IMR-90 (cell line): ENCODE measurements at regions not wholly inside any gene's neighbourhood (a gene's known extent, or its start where the extent isn't known, plus 50 kb on each side); places are given as distances from the start of the nearest gene placed in this dataset.

ENCODE experiments used
- ATAC-seq: fragments of 200-7000 bp; cut with Tn5 transposase; 2 replicates; pipeline ENCODE4 v1.9.1; 2020; ENCODE audit warnings: low read depth, mild to moderate bottlenecking, moderate library complexity
- BruUV-seq: library from RNA; stranded (reverse); fragments of 400-500 nt; replicated peaks from 2 replicates; lab custom pipeline; 2021; lab: Mats Ljungman, UMichigan
- CTCF ChIA-PET: fragments of 300-600 bp; formaldehyde crosslinking; extraction: SDS; loops from one replicate; lab custom pipeline; 2021; ENCODE audit warnings: antibody characterized with exemption; lab: Yijun Ruan, JAX
- POLR2A ChIA-PET: fragments of 300-600 bp; sonication (Branson Sonifier 250); formaldehyde crosslinking; loops from one replicate; lab custom pipeline; 2022; ENCODE audit warnings: antibody characterized with exemption; ENCODE audit not compliant: unreplicated experiment; lab: Charles Lee
- DNase-seq: peaks from one replicate; pipeline ENCODE4 v3.0.0; 2013
- H2AFZ ChIP-seq: replicated peaks from 2 replicates; pipeline ENCODE3; 2013; ENCODE audit warnings: low read length, mild to moderate bottlenecking; ENCODE audit not compliant: poor library complexity
- H2AK5ac ChIP-seq: 2 replicates; pipeline ENCODE4 v1.6.1; 2013; ENCODE audit warnings: low read depth, low read length, inconsistent platforms
- H2AK9ac ChIP-seq: replicated peaks from 2 replicates; pipeline ENCODE3; 2013; ENCODE audit warnings: mild to moderate bottlenecking, low read depth, low read length, moderate library complexity; ENCODE audit not compliant: poor library complexity
- H2BK120ac ChIP-seq: 2 replicates; pipeline ENCODE4 v1.6.1; 2013; ENCODE audit warnings: low read depth, low read length, inconsistent platforms
- H2BK15ac ChIP-seq: 3 replicates; pipeline ENCODE4 v1.6.1; 2013; ENCODE audit warnings: low read depth, low read length, inconsistent platforms
- H2BK20ac ChIP-seq: 2 replicates; pipeline ENCODE4 v1.6.1; 2013; ENCODE audit warnings: low read depth, mild to moderate bottlenecking, inconsistent platforms, low read length, moderate library complexity
- H2BK5ac ChIP-seq: 2 replicates; pipeline ENCODE4 v1.6.1; 2013; ENCODE audit warnings: mild to moderate bottlenecking, low read depth, low read length, inconsistent platforms; ENCODE audit not compliant: poor library complexity, severe bottlenecking
- H3K14ac ChIP-seq: replicated peaks from 2 replicates; pipeline ENCODE4 v1.6.1; 2013; ENCODE audit warnings: low read depth, low read length, inconsistent platforms
- H3K18ac ChIP-seq: 2 replicates; pipeline ENCODE4 v1.6.1; 2013; ENCODE audit warnings: low read depth, low read length, control low read depth
- H3K23ac ChIP-seq: 2 replicates; pipeline ENCODE4 v1.6.1; 2013; ENCODE audit warnings: low read depth, low read length, inconsistent platforms
- H3K27ac ChIP-seq: 2 replicates; pipeline ENCODE4 v1.5.1; 2013; ENCODE audit warnings: mild to moderate bottlenecking, control low read depth, low read length; ENCODE audit not compliant: insufficient read depth
- H3K27me3 ChIP-seq: 2 replicates; pipeline ENCODE4 v1.6.1; 2013; ENCODE audit warnings: low read length; ENCODE audit not compliant: control insufficient read depth, insufficient read depth
- H3K36me3 ChIP-seq: 2 replicates; pipeline ENCODE4 v1.6.1; 2013; ENCODE audit warnings: low read length, mixed read lengths; ENCODE audit not compliant: control insufficient read depth, insufficient read depth
- H3K4ac ChIP-seq: 2 replicates; pipeline ENCODE4 v1.6.1; 2013; ENCODE audit warnings: low read depth, low read length, inconsistent platforms
- H3K4me1 ChIP-seq: 2 replicates; pipeline ENCODE4 v1.6.1; 2013; ENCODE audit warnings: low read length, mixed read lengths; ENCODE audit not compliant: control insufficient read depth, insufficient read depth
- H3K4me2 ChIP-seq: 2 replicates; pipeline ENCODE4 v1.6.1; 2013; ENCODE audit warnings: low read depth, mild to moderate bottlenecking, control low read depth, low read length, moderate library complexity
- H3K4me3 ChIP-seq: 2 replicates; pipeline ENCODE4 v1.5.1; 2013; ENCODE audit warnings: low read depth, mild to moderate bottlenecking, control low read depth, low read length, moderate library complexity; ENCODE audit not compliant: insufficient read depth
- H3K56ac ChIP-seq: 2 replicates; pipeline ENCODE4 v1.6.1; 2013; ENCODE audit warnings: low read length, inconsistent platforms; ENCODE audit not compliant: insufficient read depth; ENCODE audit errors: extremely low read depth
- H3K79me1 ChIP-seq, 2 experiments: 2 replicates each; pipeline ENCODE4 v1.6.1; 2013; ENCODE audit warnings: low read length in 2 of 2, inconsistent platforms in 1 of 2, low read depth in 1 of 2
- H3K9ac ChIP-seq: 2 replicates; pipeline ENCODE4 v1.6.1; 2013; ENCODE audit warnings: low read depth, low read length, control low read depth
- H3K9me1 ChIP-seq: 2 replicates; pipeline ENCODE4 v1.6.1; 2013; ENCODE audit warnings: low read length, inconsistent platforms; ENCODE audit not compliant: insufficient read depth
- H3K9me3 ChIP-seq: 2 replicates; pipeline ENCODE4 v1.6.1; 2013; ENCODE audit warnings: low read length; ENCODE audit not compliant: control insufficient read depth, insufficient read depth
- H4K20me1 ChIP-seq: 2 replicates; pipeline ENCODE4 v1.6.1; 2013; ENCODE audit warnings: low read length, inconsistent platforms; ENCODE audit not compliant: insufficient read depth
- H4K5ac ChIP-seq: 2 replicates; pipeline ENCODE4 v1.6.1; 2013; ENCODE audit warnings: mild to moderate bottlenecking, low read depth, low read length, control low read depth
- H4K8ac ChIP-seq, 2 experiments: 2 replicates each; pipeline ENCODE4 v1.6.1; 2013; ENCODE audit warnings: low read depth in 2 of 2, low read length in 2 of 2, control low read depth in 1 of 2, inconsistent platforms in 1 of 2
- H4K91ac ChIP-seq: 2 replicates; pipeline ENCODE4 v1.6.1; 2013; ENCODE audit warnings: low read depth, low read length, inconsistent platforms; ENCODE audit not compliant: insufficient read depth
- BHLHE40 ChIP-seq: fragments of 150-350 bp; IDR thresholded peaks from 2 replicates; pipeline ENCODE4 v1.6.1; 2016; ENCODE audit warnings: mild to moderate bottlenecking, low read depth, low read length
- CEBPB ChIP-seq: IDR thresholded peaks from 2 replicates; pipeline ENCODE4 v1.6.1; 2012; ENCODE audit warnings: low read depth, low read length, improper control_type of control experiment
- CHD1 ChIP-seq: IDR thresholded peaks from 2 replicates; pipeline ENCODE4 v1.6.1; 2012; ENCODE audit warnings: low read depth, low read length, improper control_type of control experiment
- CTCF ChIP-seq: conservative IDR thresholded peaks from 2 replicates; pipeline ENCODE4 v1.5.1; 2012; ENCODE audit warnings: mild to moderate bottlenecking, low read depth, low read length, improper control_type of control experiment
- ELK1 ChIP-seq: fragments of 150-350 bp; IDR thresholded peaks from 2 replicates; pipeline ENCODE4 v1.6.1; 2016; ENCODE audit warnings: low read depth, mild to moderate bottlenecking, low read length, moderate library complexity, borderline replicate concordance
- FOS ChIP-seq: fragments of 150-350 bp; IDR thresholded peaks from 2 replicates; pipeline ENCODE4 v1.6.1; 2016; ENCODE audit warnings: low read depth, low read length
- MAFK ChIP-seq: IDR thresholded peaks from 2 replicates; pipeline ENCODE4 v1.6.1; 2012; ENCODE audit warnings: low read depth, low read length, improper control_type of control experiment
- MAZ ChIP-seq: IDR thresholded peaks from 2 replicates; pipeline ENCODE4 v1.6.1; 2012; ENCODE audit warnings: low read depth, mild to moderate bottlenecking, low read length, improper control_type of control experiment, moderate library complexity, borderline replicate concordance
- MXI1 ChIP-seq: IDR thresholded peaks from 2 replicates; pipeline ENCODE4 v1.6.1; 2012; ENCODE audit warnings: low read depth, mild to moderate bottlenecking, low read length, moderate library complexity, borderline replicate concordance
- POLR2A ChIP-seq: IDR thresholded peaks from 2 replicates; pipeline ENCODE4 v1.6.1; 2012; ENCODE audit warnings: mild to moderate bottlenecking, low read depth, low read length
- RAD21 ChIP-seq: IDR thresholded peaks from 2 replicates; pipeline ENCODE4 v1.6.1; 2012; ENCODE audit warnings: low read length, improper control_type of control experiment
- RCOR1 ChIP-seq: IDR thresholded peaks from 2 replicates; pipeline ENCODE4 v1.6.1; 2012; ENCODE audit warnings: mild to moderate bottlenecking, low read length, improper control_type of control experiment; ENCODE audit not compliant: insufficient replicate concordance
- RFX5 ChIP-seq: IDR thresholded peaks from 2 replicates; pipeline ENCODE4 v1.8.0; 2012; ENCODE audit warnings: low read depth, mild to moderate bottlenecking, low read length, moderate library complexity
- SMC3 ChIP-seq: fragments of 150-350 bp; IDR thresholded peaks from 2 replicates; pipeline ENCODE4 v1.6.1; 2016; ENCODE audit warnings: low read depth, mild to moderate bottlenecking, antibody characterized with exemption, low read length, moderate library complexity
- WGBS, 2 experiments: methylation state at CpG; one replicate each; pipeline versions ENCODE4 v1.1.5 to v1.1.7; 2013; ENCODE audit warnings: missing lambda C conversion rate in 2 of 2; ENCODE audit not compliant: insufficient read length in 1 of 2; ENCODE audit errors: extremely low coverage in 2 of 2; 5-methylcytosine and 5-hydroxymethylcytosine counted together
- dilution Hi-C: fragments of 300-500 bp; cut with HindIII; formaldehyde crosslinking; loops from one replicate; pipeline ENCODE4 v1.14.3; 2018; ENCODE audit warnings: low sequenced_read_pairs; ENCODE audit not compliant: unreplicated experiment
- in situ Hi-C: fragments of 300-500 bp; cut with MboI; formaldehyde crosslinking; loops from 3 replicates; pipeline ENCODE4 v1.14.3; 2019; ENCODE audit warnings: low sequenced_read_pairs, inconsistent platforms, mixed read lengths
- intact Hi-C: fragments of 100-400 bp; cut with micrococcal nuclease; formaldehyde crosslinking; loops from 2 replicates; pipeline ENCODE4 v1.10.0; 2022

- no peak overlapping the region for H4K5ac ChIP-seq
- POLR2A ChIA-PET = interaction anchor here (0.6 kb wide), 1 partner anchor 1231 kb away, joined by 4 read pairs; no protein-coding TSS in a partner anchor
- H3K36me3 ChIP-seq = no peaks in the 10 kb centered on the region
- peaks cover 9% of the 10 kb centered on the region for H3K9me3 ChIP-seq
- H4K91ac ChIP-seq = no peak overlapping the region
- no peak overlapping the region for H3K4ac ChIP-seq
- no peak overlapping the region for H2AK5ac ChIP-seq
- no peak overlapping the region for H2BK5ac ChIP-seq
- no peak overlapping the region for H3K56ac ChIP-seq
- DNase-seq = no peak
- no peak overlapping the region for H3K23ac ChIP-seq
- intact Hi-C loops (no loop called here), dilution Hi-C loops (no loop called here), in situ Hi-C loops (no loop called here)
- no peak overlapping the region for H3K4me3 ChIP-seq
- H2BK15ac ChIP-seq = no peak overlapping the region
- H3K27ac ChIP-seq = no peak overlapping the region
- H2BK20ac ChIP-seq = no peak overlapping the region
- no peak overlapping the region for H2BK120ac ChIP-seq
- H4K20me1 ChIP-seq = no peaks in the 10 kb centered on the region
- no peak overlapping the region for H2AK9ac ChIP-seq
- H3K4me1 ChIP-seq = no peaks in the 10 kb centered on the region
- ATAC-seq = no peak
- CTCF ChIA-PET = no interaction called here
- H3K79me1 ChIP-seq = no peaks in the 10 kb centered on the region
- no peaks in the 10 kb centered on the region for H3K9me1 ChIP-seq
- WGBS, 2 experiments = 0% methylated on average over 2 of the region's 3 CpGs; no CpG with 5 or more reads in 1 of the 2 experiments
- TF ChIP-seq MAZ (no peak), MAFK (no peak), BHLHE40 (no peak), ELK1 (no peak), CHD1 (no peak), POLR2A (no peak), CTCF (no peak), MXI1 (no peak), RFX5 (no peak), SMC3 (no peak), RAD21 (no peak), RCOR1 (no peak), FOS (no peak), CEBPB (no peak)
- no peak overlapping the region for H2AFZ ChIP-seq
- no peak overlapping the region for H4K8ac ChIP-seq
- no peak overlapping the region for H3K18ac ChIP-seq
- H3K4me2 ChIP-seq = no peak overlapping the region
- H3K27me3 ChIP-seq = no peaks in the 10 kb centered on the region
- H3K9ac ChIP-seq = no peak overlapping the region
- BruUV-seq = no TSS peak
- H3K14ac ChIP-seq = no peak overlapping the region
These were observed 333.1 kb upstream of the CHRM3 start for GRCh38 chr1:239053279-239053678.
